Osteocyte (in vitro differentiated cells): ENCODE measurements at regions not wholly inside any gene's neighbourhood (a gene's known extent, or its start where the extent isn't known, plus 50 kb on each side); places are given as distances from the start of the nearest gene placed in this dataset.
"Not testable (repeated sequence)": the region's sequence is repeated elsewhere in the genome, so short reads cannot be mapped to it uniquely, and the experiment has no call there.

ENCODE experiments used
- DNase-seq: peaks from one replicate; pipeline ENCODE4 v3.0.0; 2021; ENCODE audit warnings: mixed read lengths; ENCODE audit not compliant: unreplicated experiment; ENCODE audit errors: extremely low spot score
- H3K27ac Mint-ChIP-seq: one replicate; pipeline ENCODE4 v1.8.0; 2021; ENCODE audit warnings: mild to moderate bottlenecking, mixed read lengths; ENCODE audit not compliant: unreplicated experiment
- H3K27me3 Mint-ChIP-seq: one replicate; pipeline ENCODE4 v1.8.0; 2021; ENCODE audit warnings: mixed read lengths; ENCODE audit not compliant: unreplicated experiment
- H3K36me3 Mint-ChIP-seq: one replicate; pipeline ENCODE4 v1.8.0; 2021; ENCODE audit warnings: mixed read lengths; ENCODE audit not compliant: unreplicated experiment
- H3K4me1 Mint-ChIP-seq: one replicate; pipeline ENCODE4 v1.8.0; 2021; ENCODE audit warnings: mixed read lengths; ENCODE audit not compliant: unreplicated experiment
- H3K4me3 Mint-ChIP-seq: one replicate; pipeline ENCODE4 v1.8.0; 2021; ENCODE audit warnings: mild to moderate bottlenecking, moderate library complexity, mixed read lengths; ENCODE audit not compliant: unreplicated experiment
- H3K9me3 Mint-ChIP-seq: one replicate; pipeline ENCODE4 v1.8.0; 2021; ENCODE audit warnings: mixed read lengths; ENCODE audit not compliant: unreplicated experiment
- TF ChIP-seq, protein P1 (sequence below): fragments of 200-600 bp; sonication (generic); IDR thresholded peaks from 2 replicates; pipeline ENCODE4 v1.5.0; 2021; ENCODE audit warnings: antibody characterized with exemption, mild to moderate bottlenecking, moderate library complexity

DNA sequence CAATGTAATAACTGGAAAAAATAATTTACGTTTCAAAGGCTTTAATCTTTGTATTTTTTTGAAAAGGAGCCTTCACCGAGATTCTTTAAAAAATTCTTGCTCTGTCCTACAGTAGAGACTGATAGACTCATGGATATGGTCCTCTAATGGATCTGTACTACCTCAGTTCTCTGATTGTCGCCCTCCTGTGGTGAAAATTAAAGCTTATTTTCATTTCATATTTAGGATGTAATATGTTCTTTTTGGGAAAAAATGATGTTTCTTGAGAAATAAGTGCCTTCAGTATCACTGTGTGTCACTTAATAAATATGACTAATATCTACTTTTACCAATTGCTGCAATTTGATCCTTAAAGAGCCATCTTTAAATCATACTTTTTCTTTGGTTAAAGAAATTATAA is 4593.3 kb upstream of the OR11H1 start:
- not testable (repeated sequence) for H3K36me3 Mint-ChIP-seq, DNase-seq, H3K4me3 Mint-ChIP-seq, H3K27ac Mint-ChIP-seq, H3K4me1 Mint-ChIP-seq, H3K27me3 Mint-ChIP-seq
- H3K9me3 Mint-ChIP-seq = peaks cover 63% of the 10 kb centered on the region

DNA sequence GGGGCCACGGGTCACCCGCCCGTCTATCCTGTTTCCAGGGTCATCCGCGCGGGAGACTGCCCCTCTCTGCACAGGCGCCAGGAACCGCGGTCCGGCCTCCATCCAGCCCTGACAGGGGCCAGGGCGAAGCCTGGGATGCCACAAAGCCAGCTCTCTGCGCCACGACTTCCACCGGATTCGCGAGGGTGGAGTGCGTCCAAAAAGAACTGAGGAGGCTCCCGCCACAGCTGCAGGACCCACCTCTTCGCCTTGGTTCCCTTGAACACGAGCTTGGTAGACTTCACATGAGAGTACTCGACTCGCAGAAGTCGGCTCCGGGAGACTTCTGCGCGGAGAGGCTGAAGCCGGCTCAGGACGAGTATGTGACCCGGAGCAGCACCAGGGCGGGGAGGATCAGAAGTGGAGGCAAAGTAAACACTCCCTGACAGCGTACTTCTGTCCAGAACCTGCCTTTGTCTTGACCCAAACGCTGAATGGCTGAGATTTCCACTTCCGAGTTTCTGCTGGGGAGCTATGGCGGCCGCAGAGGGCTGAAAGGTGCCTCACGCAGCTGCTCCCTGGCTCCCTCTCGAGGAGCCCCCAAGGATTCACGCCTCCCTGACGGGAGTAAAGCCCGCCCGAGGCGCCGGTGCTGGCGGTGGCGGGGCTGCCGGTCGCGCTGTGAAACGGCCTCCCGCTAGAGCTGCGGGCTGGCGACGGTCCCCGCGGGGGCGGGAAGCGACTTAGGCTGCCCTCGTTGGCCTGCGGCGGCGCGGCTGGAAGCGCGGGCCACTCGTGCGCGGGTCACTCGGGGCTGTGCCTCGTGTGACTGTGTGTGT is 4566.7 kb upstream of the OR11H1 start:
- H3K36me3 Mint-ChIP-seq = peaks cover 5% of the 10 kb centered on the region
- H3K4me1 Mint-ChIP-seq = no peaks in the 10 kb centered on the region
- peak; percentile 90 for DNase-seq
- TF ChIP-seq, protein P1, sequence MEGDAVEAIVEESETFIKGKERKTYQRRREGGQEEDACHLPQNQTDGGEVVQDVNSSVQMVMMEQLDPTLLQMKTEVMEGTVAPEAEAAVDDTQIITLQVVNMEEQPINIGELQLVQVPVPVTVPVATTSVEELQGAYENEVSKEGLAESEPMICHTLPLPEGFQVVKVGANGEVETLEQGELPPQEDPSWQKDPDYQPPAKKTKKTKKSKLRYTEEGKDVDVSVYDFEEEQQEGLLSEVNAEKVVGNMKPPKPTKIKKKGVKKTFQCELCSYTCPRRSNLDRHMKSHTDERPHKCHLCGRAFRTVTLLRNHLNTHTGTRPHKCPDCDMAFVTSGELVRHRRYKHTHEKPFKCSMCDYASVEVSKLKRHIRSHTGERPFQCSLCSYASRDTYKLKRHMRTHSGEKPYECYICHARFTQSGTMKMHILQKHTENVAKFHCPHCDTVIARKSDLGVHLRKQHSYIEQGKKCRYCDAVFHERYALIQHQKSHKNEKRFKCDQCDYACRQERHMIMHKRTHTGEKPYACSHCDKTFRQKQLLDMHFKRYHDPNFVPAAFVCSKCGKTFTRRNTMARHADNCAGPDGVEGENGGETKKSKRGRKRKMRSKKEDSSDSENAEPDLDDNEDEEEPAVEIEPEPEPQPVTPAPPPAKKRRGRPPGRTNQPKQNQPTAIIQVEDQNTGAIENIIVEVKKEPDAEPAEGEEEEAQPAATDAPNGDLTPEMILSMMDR = no peak
- peaks cover 68% of the 10 kb centered on the region for H3K9me3 Mint-ChIP-seq
- H3K27ac Mint-ChIP-seq = no peak overlapping the region
- H3K27me3 Mint-ChIP-seq = no peaks in the 10 kb centered on the region
- no peak overlapping the region for H3K4me3 Mint-ChIP-seq

DNA sequence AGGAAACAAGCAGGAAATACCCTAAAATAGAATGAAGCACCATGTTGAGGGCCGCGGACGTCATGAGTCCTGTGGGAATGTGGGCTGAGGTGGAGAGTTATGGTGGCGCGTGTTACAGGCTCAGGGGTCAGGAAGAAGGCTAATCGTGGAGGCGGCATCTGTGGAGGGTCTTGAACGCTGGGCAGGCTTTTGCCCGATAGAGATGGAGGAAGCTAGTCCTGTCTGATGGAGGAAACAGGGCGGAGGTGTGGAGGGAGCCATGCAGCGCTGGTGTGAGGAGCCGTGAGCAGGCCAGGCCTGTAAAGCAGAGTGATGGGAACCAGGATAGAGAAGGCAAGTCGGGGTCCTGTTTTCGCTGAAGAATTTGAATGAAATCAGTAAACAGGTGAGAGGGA is 4566.1 kb upstream of the OR11H1 start:
- H3K36me3 Mint-ChIP-seq, DNase-seq, H3K27ac Mint-ChIP-seq, H3K27me3 Mint-ChIP-seq, H3K4me1 Mint-ChIP-seq, H3K4me3 Mint-ChIP-seq: not testable (repeated sequence)
- peaks cover 64% of the 10 kb centered on the region for H3K9me3 Mint-ChIP-seq
